PFSK-1 (cell line): ENCODE measurements at regions not wholly inside any gene's neighbourhood (a gene's known extent, or its start where the extent isn't known, plus 50 kb on each side); places are given as distances from the start of the nearest gene placed in this dataset.

Experiments
- FOXP2 ChIP-seq: optimal IDR thresholded peaks from 2 replicates; pipeline ENCODE3; 2011; ENCODE audit warnings: borderline replicate concordance, control low read depth, inconsistent platforms; ENCODE audit not compliant: insufficient read depth; ENCODE audit errors: extremely low read length, extremely low read depth
- POLR2AphosphoS5 ChIP-seq: IDR thresholded peaks from 2 replicates; pipeline ENCODE4 v1.6.1; 2012; ENCODE audit warnings: low read depth, mild to moderate bottlenecking, control low read depth, low read length, moderate library complexity
- REST ChIP-seq, 2 experiments: IDR thresholded peaks; 2 replicates each; pipeline versions ENCODE4 v1.6.1 to v1.8.0; 2011 to 2012; ENCODE audit warnings: low read depth in 2 of 2, low read length in 2 of 2, control low read depth in 1 of 2, inconsistent platforms in 1 of 2, mild to moderate bottlenecking in 1 of 2, moderate library complexity in 1 of 2; ENCODE audit not compliant: insufficient read depth in 1 of 2
- SIN3A ChIP-seq: IDR thresholded peaks from 2 replicates; pipeline ENCODE4 v1.6.1; 2012; ENCODE audit warnings: mild to moderate bottlenecking, low read length, moderate library complexity, borderline replicate concordance; ENCODE audit not compliant: insufficient read depth
- TAF1 ChIP-seq: IDR thresholded peaks from 2 replicates; pipeline ENCODE4 v1.6.1; 2012; ENCODE audit warnings: low read length, control low read depth, borderline replicate concordance; ENCODE audit not compliant: insufficient read depth

- no peak for TF ChIP-seq POLR2AphosphoS5
- TF ChIP-seq FOXP2 = no peak
- TF ChIP-seq SIN3A = no peak
- no peak for TF ChIP-seq TAF1
- TF ChIP-seq REST (IDR thresholded peaks at IDR 0.05; ENCODE audit: insufficient read depth in 1 of 2, low read depth in 2 of 2, low read length in 2 of 2) = no peak
Observed at GRCh38 chr12:87182696-87183233, 846.4 kb downstream of the C12orf50 start.

DNA sequence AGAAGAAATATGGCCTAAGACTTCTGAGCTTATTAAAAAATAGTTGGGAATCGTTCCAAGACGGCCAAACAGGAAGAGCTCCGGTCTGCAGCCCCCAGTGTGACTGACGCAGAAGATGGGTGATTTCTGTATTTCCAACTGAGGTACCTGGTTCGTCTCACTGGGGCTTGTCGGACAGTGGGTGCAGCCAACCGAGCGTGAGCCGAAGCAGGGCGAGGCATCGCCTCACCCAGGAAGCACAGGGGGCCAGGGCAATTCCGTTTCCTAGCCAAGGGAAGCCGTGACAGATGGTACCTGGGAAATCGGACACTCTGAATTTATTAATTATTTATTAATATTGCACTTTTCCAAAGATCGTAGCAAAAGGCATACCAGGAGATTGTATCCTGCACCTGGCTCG lies 857.8 kb downstream of the C12orf50 start:
- no peak for TF ChIP-seq REST (IDR thresholded peaks at IDR 0.05; ENCODE audit: insufficient read depth in 1 of 2, low read depth in 2 of 2, low read length in 2 of 2)
- no peak for TF ChIP-seq FOXP2
- TF ChIP-seq TAF1 = no peak
- TF ChIP-seq SIN3A = no peak
- TF ChIP-seq POLR2AphosphoS5 = no peak

- TF ChIP-seq REST (IDR thresholded peaks at IDR 0.05; ENCODE audit: insufficient read depth in 1 of 2, low read depth in 2 of 2, low read length in 2 of 2) (no peak), SIN3A (no peak), POLR2AphosphoS5 (no peak), TAF1 (no peak), FOXP2 (no peak)
Observed at GRCh38 chr12:87169010-87169409, 860.2 kb downstream of the C12orf50 start.

DNA sequence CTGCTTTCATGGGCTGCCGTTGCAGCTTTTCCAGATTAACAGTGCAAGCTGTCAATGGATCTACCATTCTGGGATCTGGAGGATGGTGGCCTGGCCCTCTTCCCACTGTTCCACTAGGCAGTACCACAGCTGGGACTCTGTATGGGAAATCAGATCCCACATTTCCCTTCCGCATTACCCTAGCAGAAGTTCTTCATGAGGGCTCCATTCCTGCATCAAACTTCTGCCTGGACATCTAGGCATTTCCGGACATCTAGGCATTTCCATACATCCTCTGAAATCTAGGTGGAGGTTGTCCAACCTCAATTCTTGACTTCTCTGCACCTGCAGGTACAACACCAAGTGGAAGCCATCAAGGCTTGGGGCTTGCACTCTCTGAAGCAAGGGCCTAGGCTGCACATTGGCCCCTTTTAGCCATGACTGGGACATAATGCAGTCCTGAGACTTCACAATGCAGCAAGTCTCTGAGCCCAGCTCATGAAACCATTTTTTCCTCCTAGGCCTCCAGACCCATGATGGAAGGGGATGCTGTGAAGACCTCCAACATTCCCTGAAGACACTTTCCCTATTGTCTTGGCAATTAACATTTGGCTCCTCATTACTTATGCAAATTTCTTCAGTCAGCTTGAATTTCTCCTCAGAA lies 863.3 kb downstream of the C12orf50 start:
- TF ChIP-seq SIN3A = no peak
- TF ChIP-seq POLR2AphosphoS5 = no peak
- no peak for TF ChIP-seq REST (IDR thresholded peaks at IDR 0.05; ENCODE audit: insufficient read depth in 1 of 2, low read depth in 2 of 2, low read length in 2 of 2)
- no peak for TF ChIP-seq FOXP2
- TF ChIP-seq TAF1 = no peak
